K562 (cell line): ENCODE measurements at regions not wholly inside any gene's neighbourhood (a gene's known extent, or its start where the extent isn't known, plus 50 kb on each side); places are given as distances from the start of the nearest gene placed in this dataset.

ENCODE experiments used
- ATAC-seq: fragments of 200-7000 bp; cut with Tn5 transposase; 3 replicates; pipeline ENCODE4 v1.9.1; 2020; ENCODE audit warnings: moderate library complexity
- BruUV-seq: library from RNA; stranded (reverse); fragments of 400-500 nt; replicated peaks from 2 replicates; lab custom pipeline; 2021; lab: Mats Ljungman, UMichigan
- CTCF ChIA-PET: fragments of 300-600 bp; formaldehyde crosslinking; extraction: SDS; loops from one replicate; lab custom pipeline; 2021; ENCODE audit warnings: low intra/inter-chr PET ratio; lab: Yijun Ruan, JAX
- POLR2A ChIA-PET: fragments of 300-600, 350-650 bp; sonication (Branson Sonifier 250); formaldehyde crosslinking; extraction: SDS; loops from one replicate; lab custom pipeline; 2021; ENCODE audit warnings: antibody characterized with exemption, inconsistent platforms; lab: Yijun Ruan, JAX
- DNase-seq, 4 experiments: peaks; one replicate each; pipeline versions ENCODE4 v3.0.0 to v3.0.0-alpha.2; 2011 to 2018; ENCODE audit warnings: low spot score in 3 of 4, mixed read lengths in 3 of 4; ENCODE audit errors: extremely low read depth in 1 of 4
- FAIRE-seq: peaks from 2 replicates; lab custom pipeline; 2011; peaks lifted over from hg19 to GRCh38; lab: Jason Lieb, UNC
- H2AFZ ChIP-seq: 2 replicates; pipeline ENCODE4 v1.6.0; 2011; ENCODE audit warnings: low read depth, low read length, control low read depth, inconsistent platforms
- H3K27ac ChIP-seq: fragments of 200-600 bp; 3 replicates; pipeline ENCODE4 v1.8.0; 2011; ENCODE audit warnings: low read depth, mild to moderate bottlenecking, control low read depth, inconsistent platforms, low read length, moderate library complexity, mixed read lengths; ENCODE audit errors: extremely low read depth
- H3K27me3 ChIP-seq, 2 experiments: fragments of 300-600 bp in 1 of 2; 2 replicates in 1 of 2; 3 replicates in 1 of 2; pipeline versions ENCODE4 v1.6.0 to v1.8.0; 2011; ENCODE audit warnings: inconsistent platforms in 2 of 2, low read length in 2 of 2, mild to moderate bottlenecking in 1 of 2, mixed read lengths in 1 of 2, moderate library complexity in 1 of 2; ENCODE audit not compliant: control insufficient read depth in 2 of 2, insufficient read depth in 2 of 2
- H3K36me3 ChIP-seq: fragments of 300-600 bp; 3 replicates; pipeline ENCODE4 v1.8.0; 2011; ENCODE audit warnings: mild to moderate bottlenecking, low read length, inconsistent platforms; ENCODE audit not compliant: control insufficient read depth, insufficient read depth
- H3K4me1 ChIP-seq, 2 experiments: fragments of 200-600 bp in 1 of 2; replicated peaks in 1 of 2; 2 replicates in 1 of 2; 3 replicates in 1 of 2; pipeline versions ENCODE4 v1.5.1 to v1.8.0; 2011; ENCODE audit warnings: inconsistent platforms in 2 of 2, low read length in 2 of 2, mild to moderate bottlenecking in 1 of 2, mixed read lengths in 1 of 2, moderate library complexity in 1 of 2; ENCODE audit not compliant: control insufficient read depth in 2 of 2, insufficient read depth in 2 of 2
- H3K4me2 ChIP-seq: 2 replicates; pipeline ENCODE4 v1.6.1; 2011; ENCODE audit warnings: low read length, control low read depth, inconsistent platforms, mixed read lengths; ENCODE audit not compliant: insufficient read depth
- H3K4me3 ChIP-seq: fragments of 200-600 bp; sonication (generic), shearing (Covaris generic); 2 replicates; pipeline ENCODE4 v1.5.1; 2016; ENCODE audit warnings: control low read depth, inconsistent platforms
- H3K79me2 ChIP-seq: fragments of 200-600 bp; 3 replicates; pipeline ENCODE4 v1.8.0; 2011; ENCODE audit warnings: low read length, inconsistent platforms; ENCODE audit not compliant: control insufficient read depth, insufficient read depth
- H3K9ac ChIP-seq, 2 experiments: 2 replicates each; pipeline versions ENCODE4 v1.6.0 to v1.6.1; 2011; ENCODE audit warnings: low read depth in 2 of 2, low read length in 2 of 2, control low read depth in 1 of 2, inconsistent platforms in 1 of 2, mild to moderate bottlenecking in 1 of 2, mixed read lengths in 1 of 2; ENCODE audit not compliant: insufficient read depth in 1 of 2
- H3K9me1 ChIP-seq: one replicate; pipeline ENCODE4 v1.6.0; 2011; ENCODE audit warnings: inconsistent platforms, mild to moderate bottlenecking, low read length, moderate library complexity; ENCODE audit not compliant: control insufficient read depth, insufficient read depth
- H3K9me3 ChIP-seq: replicated peaks from 2 replicates; pipeline ENCODE4 v1.5.1; 2011; ENCODE audit warnings: low read depth, low read length, inconsistent platforms; ENCODE audit not compliant: control insufficient read depth, insufficient read depth
- H4K20me1 ChIP-seq: replicated peaks from 2 replicates; pipeline ENCODE4 v1.6.1; 2011; ENCODE audit warnings: low read length, inconsistent platforms, mixed read lengths; ENCODE audit not compliant: control insufficient read depth, insufficient read depth
- ATF6 ChIP-seq: sonication (generic); formaldehyde crosslinking; IDR thresholded peaks from 2 replicates; pipeline ENCODE4 v1.4.0; 2020; ENCODE audit warnings: mild to moderate bottlenecking, missing genetic modification reagents
- CXXC5 ChIP-seq: fragments of 250-450 bp; sonication (Bioruptor Pico); IDR thresholded peaks from 2 replicates; pipeline ENCODE4 v1.8.0; 2022; ENCODE audit warnings: inconsistent platforms, mild to moderate bottlenecking, moderate library complexity
- GABPA ChIP-seq: fragments of 200-800 bp; sonication (Bioruptor generic); conservative IDR thresholded peaks from 2 replicates; pipeline ENCODE4 v1.6.1; 2016; ENCODE audit warnings: low read depth, missing genetic modification characterization, missing compliant biosample characterization
- MYC ChIP-seq, 2 experiments: fragments of 250-450 bp in 1 of 2; sonication (Bioruptor Pico) in 1 of 2; IDR thresholded peaks; 2 replicates each; pipeline versions ENCODE4 v1.5.1 to v1.6.1; 2012 to 2021; ENCODE audit warnings: low read depth in 2 of 2, borderline replicate concordance in 1 of 2, improper control_type of control experiment in 1 of 2, low read length in 1 of 2, mild to moderate bottlenecking in 1 of 2, moderate library complexity in 1 of 2
- NFIX ChIP-seq: fragments of 250-450 bp; sonication (Bioruptor Pico); IDR thresholded peaks from 2 replicates; pipeline ENCODE4 v1.4.0; 2020; ENCODE audit warnings: low read depth, mild to moderate bottlenecking, moderate library complexity
- PBX2 ChIP-seq, 2 experiments: IDR thresholded peaks in 1 of 2; conservative IDR thresholded peaks in 1 of 2; 2 replicates each; pipeline ENCODE4 v1.6.1; 2016; ENCODE audit warnings: low read depth in 2 of 2, mild to moderate bottlenecking in 1 of 2, missing compliant biosample characterization in 1 of 2, missing genetic modification characterization in 1 of 2, moderate library complexity in 1 of 2
- PPARD ChIP-seq: fragments of 250-450 bp; sonication (Bioruptor Pico); IDR thresholded peaks from 2 replicates; pipeline ENCODE4 v1.8.0; 2022; ENCODE audit warnings: inconsistent platforms, mild to moderate bottlenecking, moderate library complexity
- SFPQ ChIP-seq: fragments of 200-400 bp; formaldehyde crosslinking; IDR thresholded peaks from 2 replicates; pipeline ENCODE4 v1.6.1; 2017; ENCODE audit warnings: mild to moderate bottlenecking, low read depth, low read length, moderate library complexity
- TCFL5 ChIP-seq: fragments of 250-450 bp; sonication (Bioruptor Pico); conservative IDR thresholded peaks from 2 replicates; pipeline ENCODE4 v1.6.1; 2021; ENCODE audit warnings: mild to moderate bottlenecking, moderate library complexity, matching md5 sums
- ZNF511 ChIP-seq: sonication (generic); formaldehyde crosslinking; IDR thresholded peaks from 2 replicates; pipeline ENCODE4 v1.8.0; 2022; ENCODE audit warnings: mild to moderate bottlenecking, missing genetic modification reagents
- in situ Hi-C: fragments of 300-500 bp; cut with MboI; formaldehyde crosslinking; loops from 4 replicates; pipeline ENCODE4 v1.15.0; 2018; ENCODE audit warnings: inconsistent platforms, mixed read lengths
- intact Hi-C: fragments of 100-400 bp; cut with micrococcal nuclease; formaldehyde crosslinking; loops from 2 replicates; pipeline ENCODE4 v1.14.2; 2022

GRCh38 chr5:109998208-109998607 lies 308.5 kb downstream of the MAN2A1 start:
- POLR2A ChIA-PET = no interaction called here

More at GRCh38 chr5:109998208-109998607, 308.5 kb downstream of the MAN2A1 start:
- Histone ChIP-seq H3K79me2 (no peaks in the 10 kb centered on the region), H3K27me3 (no peaks in the 10 kb centered on the region), H3K9me1 (no peaks in the 10 kb centered on the region), H2AFZ (no peak overlapping the region), H3K4me1 (no peaks in the 10 kb centered on the region), H3K9me3 (no peaks in the 10 kb centered on the region), H3K4me3 (no peak overlapping the region), H3K36me3 (no peaks in the 10 kb centered on the region), H3K9ac (no peak overlapping the region), H3K4me2 (no peak overlapping the region), H3K27ac (no peak overlapping the region), H4K20me1 (no peaks in the 10 kb centered on the region)
- DNase-seq (no peak), ATAC-seq (no peak), FAIRE-seq (no peak)
- in situ Hi-C loops (no loop called here), intact Hi-C loops (no loop called here)
- no TSS peak for BruUV-seq
- CTCF ChIA-PET = no interaction called here
- TF ChIP-seq SFPQ (no peak), ZNF511 (no peak), CXXC5 (CRISPR knock-in tag) (no peak), TCFL5 (CRISPR knock-in tag) (no peak), PBX2 (CRISPR knock-in tag; IDR thresholded peaks at IDR 0.05; ENCODE audit: low read depth) (no peak), PBX2 (tag; conservative IDR thresholded peaks at IDR 0.05; ENCODE audit: low read depth) (no peak), NFIX (CRISPR knock-in tag) (no peak), ATF6 (CRISPR knock-in tag) (no peak), PPARD (CRISPR knock-in tag) (no peak), GABPA (tag) (no peak), MYC (IDR thresholded peaks at IDR 0.05; ENCODE audit: low read depth, low read length) (no peak), MYC (CRISPR knock-in tag; IDR thresholded peaks at IDR 0.05; ENCODE audit: borderline replicate concordance, low read depth) (no peak)
